GM18868 (cell line): ENCODE measurements at regions not wholly inside any gene's neighbourhood (a gene's known extent, or its start where the extent isn't known, plus 50 kb on each side); places are given as distances from the start of the nearest gene placed in this dataset.

Source experiments
- ATAC-seq: cut with Tn5 transposase; IDR thresholded peaks from one replicate; pipeline ENCODE4 v1.9.1; 2021; ENCODE audit warnings: mild to moderate bottlenecking, moderate library complexity; ENCODE audit not compliant: unreplicated experiment

GRCh38 chr21:41633627-41634026 is 125.7 kb upstream of the TMPRSS2 start:
- ATAC-seq, result no peak

GRCh38 chr21:41632748-41633475 is 125.0 kb upstream of the TMPRSS2 start:
- no peak for ATAC-seq

GRCh38 chr21:41631564-41632461 is 123.9 kb upstream of the TMPRSS2 start:
- ATAC-seq, result no peak

- ATAC-seq, result no peak
Observed at GRCh38 chr21:41630917-41631316, 123.0 kb upstream of the TMPRSS2 start.

GRCh38 chr21:41630249-41630648 is 122.3 kb upstream of the TMPRSS2 start:
- no peak for ATAC-seq

GRCh38 chr21:41628256-41628655 is 120.3 kb upstream of the TMPRSS2 start:
- no peak for ATAC-seq

- no peak for ATAC-seq
Observed at GRCh38 chr21:41627428-41627827, 119.5 kb upstream of the TMPRSS2 start.

GRCh38 chr21:41626021-41626420 is 118.1 kb upstream of the TMPRSS2 start:
- no peak for ATAC-seq

GRCh38 chr21:41625428-41625827 is 117.5 kb upstream of the TMPRSS2 start:
- ATAC-seq, result no peak

GRCh38 chr21:41624674-41625310 is 116.8 kb upstream of the TMPRSS2 start:
- ATAC-seq, result no peak

- ATAC-seq, result no peak
Observed at GRCh38 chr21:41623945-41624344, 116.0 kb upstream of the TMPRSS2 start.

GRCh38 chr21:41622831-41623548 is 115.0 kb upstream of the TMPRSS2 start:
- ATAC-seq, result no peak

GRCh38 chr21:41622201-41622600 is 114.2 kb upstream of the TMPRSS2 start:
- no peak for ATAC-seq

- no peak for ATAC-seq
Observed at GRCh38 chr21:41621513-41621912, 113.6 kb upstream of the TMPRSS2 start.

- ATAC-seq, result no peak
Observed at GRCh38 chr21:41620982-41621381, 113.0 kb upstream of the TMPRSS2 start.

- no peak for ATAC-seq
Observed at GRCh38 chr21:41620541-41620940, 112.6 kb upstream of the TMPRSS2 start.

GRCh38 chr21:41616031-41616591 is 108.2 kb upstream of the TMPRSS2 start:
- ATAC-seq, result no peak

- ATAC-seq, result no peak
Observed at GRCh38 chr21:41615613-41616012, 107.7 kb upstream of the TMPRSS2 start.

- no peak for ATAC-seq
Observed at GRCh38 chr21:41614511-41614910, 106.6 kb upstream of the TMPRSS2 start.

- no peak for ATAC-seq
Observed at GRCh38 chr21:41613533-41613909, 105.6 kb upstream of the TMPRSS2 start.
